Mammary epithelial cell (primary cell): ENCODE measurements at regions not wholly inside any gene's neighbourhood (a gene's known extent, or its start where the extent isn't known, plus 50 kb on each side); places are given as distances from the start of the nearest gene placed in this dataset.

Source experiments
- EZH2 ChIP-seq: IDR thresholded peaks from 2 replicates; pipeline ENCODE4 v1.6.1; 2012; ENCODE audit warnings: low read length, inconsistent platforms, borderline replicate concordance
- TF ChIP-seq, protein P1 (sequence below), 2 donors: IDR thresholded peaks in 1 of 2; conservative IDR thresholded peaks in 1 of 2; 2 replicates each; pipeline ENCODE4 v1.5.1; 2011 to 2012; ENCODE audit warnings: inconsistent platforms in 2 of 2, low read length in 2 of 2, mild to moderate bottlenecking in 2 of 2, control low read depth in 1 of 2, low read depth in 1 of 2; ENCODE audit not compliant: insufficient read depth in 1 of 2; ENCODE audit errors: extremely low read depth in 1 of 2

DNA sequence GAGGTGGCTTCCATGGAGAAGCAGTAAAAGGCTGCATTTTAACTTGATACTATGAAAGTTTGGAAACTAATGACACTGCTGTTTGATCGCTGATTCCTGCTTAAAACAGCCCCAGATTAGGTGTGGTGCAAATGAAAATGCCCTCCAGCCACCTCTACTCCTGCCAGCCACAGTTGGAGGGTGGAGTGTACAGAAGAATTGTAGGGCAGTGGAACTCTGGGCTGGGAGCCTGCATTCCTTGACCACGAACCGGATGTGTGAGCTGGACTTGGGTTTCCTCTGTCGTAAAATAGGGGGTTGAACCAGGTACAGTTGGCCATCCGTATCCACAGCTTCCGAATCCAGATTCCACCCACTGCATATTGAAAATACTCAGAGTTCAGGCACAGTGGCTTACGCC, 84.6 kb upstream of the RFX8 start:
- TF ChIP-seq, protein P1, sequence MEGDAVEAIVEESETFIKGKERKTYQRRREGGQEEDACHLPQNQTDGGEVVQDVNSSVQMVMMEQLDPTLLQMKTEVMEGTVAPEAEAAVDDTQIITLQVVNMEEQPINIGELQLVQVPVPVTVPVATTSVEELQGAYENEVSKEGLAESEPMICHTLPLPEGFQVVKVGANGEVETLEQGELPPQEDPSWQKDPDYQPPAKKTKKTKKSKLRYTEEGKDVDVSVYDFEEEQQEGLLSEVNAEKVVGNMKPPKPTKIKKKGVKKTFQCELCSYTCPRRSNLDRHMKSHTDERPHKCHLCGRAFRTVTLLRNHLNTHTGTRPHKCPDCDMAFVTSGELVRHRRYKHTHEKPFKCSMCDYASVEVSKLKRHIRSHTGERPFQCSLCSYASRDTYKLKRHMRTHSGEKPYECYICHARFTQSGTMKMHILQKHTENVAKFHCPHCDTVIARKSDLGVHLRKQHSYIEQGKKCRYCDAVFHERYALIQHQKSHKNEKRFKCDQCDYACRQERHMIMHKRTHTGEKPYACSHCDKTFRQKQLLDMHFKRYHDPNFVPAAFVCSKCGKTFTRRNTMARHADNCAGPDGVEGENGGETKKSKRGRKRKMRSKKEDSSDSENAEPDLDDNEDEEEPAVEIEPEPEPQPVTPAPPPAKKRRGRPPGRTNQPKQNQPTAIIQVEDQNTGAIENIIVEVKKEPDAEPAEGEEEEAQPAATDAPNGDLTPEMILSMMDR (conservative IDR thresholded peaks at IDR 0.05 in 1 of 2, IDR thresholded peaks at IDR 0.05 in 1 of 2; ENCODE audit: extremely low read depth in 1 of 2, insufficient read depth in 1 of 2, low read depth in 1 of 2, low read length in 2 of 2), result no peak
- no peak for TF ChIP-seq EZH2
